ENCODE measurements at regions not wholly inside any gene's neighbourhood (a gene's known extent, or its start where the extent isn't known, plus 50 kb on each side); places are given as distances from the start of the nearest gene placed in this dataset.

DNA sequence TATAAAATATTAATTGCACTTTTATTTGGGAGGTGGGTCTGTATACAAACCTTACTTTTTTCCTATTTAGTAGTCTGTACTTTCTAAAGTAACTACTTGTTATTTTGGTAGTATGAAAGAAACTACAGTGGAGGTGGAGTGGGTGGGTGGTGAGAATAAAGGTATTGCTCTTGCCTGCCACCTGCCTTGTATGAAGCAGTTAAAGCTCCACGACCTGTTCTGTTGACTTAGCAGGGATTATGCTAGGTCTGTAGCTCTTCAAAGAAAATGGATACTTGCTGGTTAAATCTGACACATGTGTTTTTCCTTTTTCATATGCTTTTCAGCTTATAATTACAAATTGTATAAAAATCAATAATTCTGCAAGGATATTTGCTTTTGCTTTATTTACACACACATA is 111.9 kb downstream of the EHF start:
- H3K27me3 Mint-ChIP-seq (ENCODE audit: low read depth in 3 of 3) = peaks cover 5 to 9% (median 7%) of the 10 kb centered on the region in 3 donors
- no peaks in the 10 kb centered on the region for H3K36me3 Mint-ChIP-seq
- H3K79me2 ChIP-seq (ENCODE audit: insufficient read depth, low read length) = no peaks in the 10 kb centered on the region
- peaks cover 3 to 17% (median 10%) of the 10 kb centered on the region in 7 donors for H3K9me3 Mint-ChIP-seq
- H3K27ac Mint-ChIP-seq = no peak overlapping the region
- H3K27me3 ChIP-seq (ENCODE audit: control insufficient read depth in 2 of 2, insufficient read depth in 2 of 2, low read length in 2 of 2) = no peaks in the 10 kb centered on the region
- DNase-seq = no peak
- no CpG with 5 or more reads among the region's 1 CpG for WGBS (ENCODE audit: insufficient coverage)
- no peaks in the 10 kb centered on the region for H3K36me3 ChIP-seq (replicated peaks in 1 of 2; ENCODE audit: control insufficient read depth in 1 of 2, insufficient read depth in 2 of 2, low read length in 2 of 2)
- TF ChIP-seq, protein P1, sequence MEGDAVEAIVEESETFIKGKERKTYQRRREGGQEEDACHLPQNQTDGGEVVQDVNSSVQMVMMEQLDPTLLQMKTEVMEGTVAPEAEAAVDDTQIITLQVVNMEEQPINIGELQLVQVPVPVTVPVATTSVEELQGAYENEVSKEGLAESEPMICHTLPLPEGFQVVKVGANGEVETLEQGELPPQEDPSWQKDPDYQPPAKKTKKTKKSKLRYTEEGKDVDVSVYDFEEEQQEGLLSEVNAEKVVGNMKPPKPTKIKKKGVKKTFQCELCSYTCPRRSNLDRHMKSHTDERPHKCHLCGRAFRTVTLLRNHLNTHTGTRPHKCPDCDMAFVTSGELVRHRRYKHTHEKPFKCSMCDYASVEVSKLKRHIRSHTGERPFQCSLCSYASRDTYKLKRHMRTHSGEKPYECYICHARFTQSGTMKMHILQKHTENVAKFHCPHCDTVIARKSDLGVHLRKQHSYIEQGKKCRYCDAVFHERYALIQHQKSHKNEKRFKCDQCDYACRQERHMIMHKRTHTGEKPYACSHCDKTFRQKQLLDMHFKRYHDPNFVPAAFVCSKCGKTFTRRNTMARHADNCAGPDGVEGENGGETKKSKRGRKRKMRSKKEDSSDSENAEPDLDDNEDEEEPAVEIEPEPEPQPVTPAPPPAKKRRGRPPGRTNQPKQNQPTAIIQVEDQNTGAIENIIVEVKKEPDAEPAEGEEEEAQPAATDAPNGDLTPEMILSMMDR (IDR thresholded peaks at IDR 0.05) = no peak
- no peaks in the 10 kb centered on the region for H4K20me1 ChIP-seq (ENCODE audit: insufficient read depth, low read length)
- H3K4me1 ChIP-seq (ENCODE audit: control insufficient read depth in 1 of 2, insufficient read depth in 2 of 2, low read length in 2 of 2) = no peaks in the 10 kb centered on the region
- no peak overlapping the region for H3K4me2 ChIP-seq (replicated peaks; ENCODE audit: extremely low read depth, low read length, poor library complexity, severe bottlenecking)
- H3K9me3 ChIP-seq (replicated peaks in 1 of 2; ENCODE audit: control insufficient read depth in 1 of 2, insufficient read depth in 1 of 2, low read length in 2 of 2) = peaks cover 3 to 5% of the 10 kb centered on the region in 2 donors
- no peak overlapping the region for H3K4me3 ChIP-seq (replicated peaks in 1 of 3; ENCODE audit: low read depth in 2 of 3, low read length in 3 of 3)
- H3K4me1 Mint-ChIP-seq = no peaks in the 10 kb centered on the region
- no peak overlapping the region for H3K4me3 Mint-ChIP-seq
- H3K27ac ChIP-seq (ENCODE audit: low read depth in 1 of 2, low read length in 2 of 2) = no peak overlapping the region
- H3K9ac ChIP-seq (ENCODE audit: insufficient read depth, low read length, poor library complexity, severe bottlenecking) = no peak overlapping the region
- intact Hi-C loops (cut with micrococcal nuclease) = no loop called here
- no peak overlapping the region for H2AFZ ChIP-seq (ENCODE audit: insufficient read depth, low read depth, low read length, poor library complexity, severe bottlenecking)

DNA sequence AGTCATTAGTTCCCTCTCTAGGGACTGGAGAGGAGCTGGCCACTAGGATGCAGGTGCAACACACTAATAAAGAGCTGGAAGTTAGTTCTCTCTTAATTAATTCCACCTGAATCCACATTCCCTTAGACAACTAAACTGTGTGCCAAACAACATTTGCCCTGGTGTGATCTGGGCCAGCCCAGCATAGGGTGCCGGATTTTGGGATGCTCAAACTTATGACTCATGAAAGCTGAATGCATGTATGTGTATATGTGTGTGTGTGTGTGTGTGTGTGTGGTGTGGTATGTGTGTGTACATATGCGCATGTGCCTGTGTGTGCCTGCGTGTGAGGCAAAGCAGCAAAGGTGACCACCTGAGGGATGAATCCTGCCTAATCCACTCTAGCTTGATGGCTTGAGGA is 110.7 kb downstream of the EHF start:
- no peak overlapping the region for H3K27ac Mint-ChIP-seq
- H3K36me3 Mint-ChIP-seq = no peaks in the 10 kb centered on the region
- no peaks in the 10 kb centered on the region for H3K4me1 ChIP-seq (ENCODE audit: control insufficient read depth in 1 of 2, insufficient read depth in 2 of 2, low read length in 2 of 2)

More for the DNA sequence above, 110.7 kb downstream of the EHF start:
- Mint-ChIP-seq H3K4me3 (no peak overlapping the region), H3K27me3 (ENCODE audit: low read depth in 3 of 3) (peaks cover 4 to 9% (median 6%) of the 10 kb centered on the region in 3 donors), H3K4me1 (no peaks in the 10 kb centered on the region), H3K9me3 (peaks cover 0 to 9% (median 4%) of the 10 kb centered on the region in 7 donors)
- 97% methylated on average over 3 of the region's 3 CpGs for WGBS (ENCODE audit: insufficient coverage)
- no peak overlapping the region for H3K4me3 ChIP-seq (replicated peaks in 1 of 3; ENCODE audit: low read depth in 2 of 3, low read length in 3 of 3)
- DNase-seq = no peak
- TF ChIP-seq, protein P1 (IDR thresholded peaks at IDR 0.05) = no peak
- no peaks in the 10 kb centered on the region for H3K27me3 ChIP-seq (ENCODE audit: control insufficient read depth in 2 of 2, insufficient read depth in 2 of 2, low read length in 2 of 2)
- H3K27ac ChIP-seq (ENCODE audit: low read depth in 1 of 2, low read length in 2 of 2) = no peak overlapping the region
- H3K4me2 ChIP-seq (replicated peaks; ENCODE audit: extremely low read depth, low read length, poor library complexity, severe bottlenecking) = no peak overlapping the region
- no peaks in the 10 kb centered on the region for H3K9me3 ChIP-seq (replicated peaks in 1 of 2; ENCODE audit: control insufficient read depth in 1 of 2, insufficient read depth in 1 of 2, low read length in 2 of 2)
- no peaks in the 10 kb centered on the region for H3K36me3 ChIP-seq (replicated peaks in 1 of 2; ENCODE audit: control insufficient read depth in 1 of 2, insufficient read depth in 2 of 2, low read length in 2 of 2)
- no peak overlapping the region for H2AFZ ChIP-seq (ENCODE audit: insufficient read depth, low read depth, low read length, poor library complexity, severe bottlenecking)
- intact Hi-C loops (cut with micrococcal nuclease) = no loop called here
- no peak overlapping the region for H3K9ac ChIP-seq (ENCODE audit: insufficient read depth, low read length, poor library complexity, severe bottlenecking)
- no peaks in the 10 kb centered on the region for H4K20me1 ChIP-seq (ENCODE audit: insufficient read depth, low read length)
- no peaks in the 10 kb centered on the region for H3K79me2 ChIP-seq (ENCODE audit: insufficient read depth, low read length)
